ENCODE measurements at regions not wholly inside any gene's neighbourhood (a gene's known extent, or its start where the extent isn't known, plus 50 kb on each side); places are given as distances from the start of the nearest gene placed in this dataset.
A peak's percentile ranks its signal among the peaks of the same experiment; 100 is the strongest.

GRCh38 chr12:30850684-30851083 lies 75.9 kb upstream of the TSPAN11 start:
- H3K4me1 ChIP-seq (ENCODE audit: control insufficient read depth in 2 of 2, insufficient read depth in 2 of 2, low read length in 2 of 2): peaks cover 0 to 4% of the 10 kb centered on the region in 2 donors
- 79% methylated on average over 8 of the region's 8 CpGs for WGBS
- H3K4me3 ChIP-seq (ENCODE audit: low read length in 2 of 2): no peak overlapping the region
- H3K9me3 ChIP-seq (ENCODE audit: control insufficient read depth in 2 of 2, insufficient read depth in 1 of 2, low read length in 1 of 2): no peaks in the 10 kb centered on the region
- peaks cover 0 to 3% of the 10 kb centered on the region in 2 donors for H3K27me3 ChIP-seq (ENCODE audit: control insufficient read depth in 2 of 2, insufficient read depth in 1 of 2, low read length in 1 of 2)
- H3K27ac ChIP-seq (ENCODE audit: low read depth in 1 of 2, low read length in 1 of 2): no peak overlapping the region
- no peaks in the 10 kb centered on the region for H3K36me3 ChIP-seq (ENCODE audit: control insufficient read depth in 2 of 2, insufficient read depth in 2 of 2, low read length in 1 of 2)
- no peak for DNase-seq (ENCODE audit: low read depth in 6 of 9, low spot score in 9 of 9)

- H3K27me3 ChIP-seq (ENCODE audit: control insufficient read depth in 2 of 2, insufficient read depth in 1 of 2, low read length in 1 of 2): no peaks in the 10 kb centered on the region
- no peak overlapping the region for H3K27ac ChIP-seq (ENCODE audit: low read depth in 1 of 2, low read length in 1 of 2)
- 27% methylated on average over 3 of the region's 3 CpGs for WGBS
- no peaks in the 10 kb centered on the region for H3K9me3 ChIP-seq (ENCODE audit: control insufficient read depth in 2 of 2, insufficient read depth in 1 of 2, low read length in 1 of 2)
- no peaks in the 10 kb centered on the region for H3K36me3 ChIP-seq (ENCODE audit: control insufficient read depth in 2 of 2, insufficient read depth in 2 of 2, low read length in 1 of 2)
- no peak overlapping the region for H3K4me3 ChIP-seq (ENCODE audit: low read length in 2 of 2)
- peak in 8 of 9 donors; percentile 31 to 76 (median 50) for DNase-seq (ENCODE audit: low read depth in 6 of 9, low spot score in 9 of 9)
- H3K4me1 ChIP-seq (ENCODE audit: control insufficient read depth in 2 of 2, insufficient read depth in 2 of 2, low read length in 2 of 2): peaks cover 0 to 4% of the 10 kb centered on the region in 2 donors
Measured at GRCh38 chr12:30847259-30847658, 79.3 kb upstream of the TSPAN11 start.

GRCh38 chr12:30846776-30847175 lies 79.8 kb upstream of the TSPAN11 start:
- H3K36me3 ChIP-seq (ENCODE audit: control insufficient read depth in 2 of 2, insufficient read depth in 2 of 2, low read length in 1 of 2): no peaks in the 10 kb centered on the region
- DNase-seq (ENCODE audit: low read depth in 6 of 9, low spot score in 9 of 9): no peak

GRCh38 chr12:30845676-30846075 lies 80.9 kb upstream of the TSPAN11 start:
- no peak overlapping the region for H3K27ac ChIP-seq (ENCODE audit: low read depth in 1 of 2, low read length in 1 of 2)
- H3K36me3 ChIP-seq (ENCODE audit: control insufficient read depth in 2 of 2, insufficient read depth in 2 of 2, low read length in 1 of 2): no peaks in the 10 kb centered on the region
- H3K27me3 ChIP-seq (ENCODE audit: control insufficient read depth in 2 of 2, insufficient read depth in 1 of 2, low read length in 1 of 2): no peaks in the 10 kb centered on the region
- H3K9me3 ChIP-seq (ENCODE audit: control insufficient read depth in 2 of 2, insufficient read depth in 1 of 2, low read length in 1 of 2): no peaks in the 10 kb centered on the region
- no peaks in the 10 kb centered on the region for H3K4me1 ChIP-seq (ENCODE audit: control insufficient read depth in 2 of 2, insufficient read depth in 2 of 2, low read length in 2 of 2)
- DNase-seq (ENCODE audit: low read depth in 6 of 9, low spot score in 9 of 9): no peak
- WGBS: 91% methylated on average over 5 of the region's 5 CpGs
- H3K4me3 ChIP-seq (ENCODE audit: low read length in 2 of 2): no peak overlapping the region

More at GRCh38 chr12:30846776-30847175, 79.8 kb upstream of the TSPAN11 start:
- Histone ChIP-seq H3K4me3 (ENCODE audit: low read length in 2 of 2) (no peak overlapping the region), H3K4me1 (ENCODE audit: control insufficient read depth in 2 of 2, insufficient read depth in 2 of 2, low read length in 2 of 2) (peaks cover 0 to 4% of the 10 kb centered on the region in 2 donors), H3K27me3 (ENCODE audit: control insufficient read depth in 2 of 2, insufficient read depth in 1 of 2, low read length in 1 of 2) (no peaks in the 10 kb centered on the region), H3K9me3 (ENCODE audit: control insufficient read depth in 2 of 2, insufficient read depth in 1 of 2, low read length in 1 of 2) (no peaks in the 10 kb centered on the region), H3K27ac (ENCODE audit: low read depth in 1 of 2, low read length in 1 of 2) (no peak overlapping the region)
- 94% methylated on average over 4 of the region's 4 CpGs for WGBS

GRCh38 chr12:30843211-30843610 lies 83.3 kb upstream of the TSPAN11 start:
- H3K9me3 ChIP-seq (ENCODE audit: control insufficient read depth in 2 of 2, insufficient read depth in 1 of 2, low read length in 1 of 2): no peaks in the 10 kb centered on the region
- H3K4me3 ChIP-seq (ENCODE audit: low read length in 2 of 2): no peak overlapping the region
- no peak overlapping the region for H3K27ac ChIP-seq (ENCODE audit: low read depth in 1 of 2, low read length in 1 of 2)
- no peak for DNase-seq (ENCODE audit: low read depth in 6 of 9, low spot score in 9 of 9)
- H3K4me1 ChIP-seq (ENCODE audit: control insufficient read depth in 2 of 2, insufficient read depth in 2 of 2, low read length in 2 of 2): no peaks in the 10 kb centered on the region
- H3K27me3 ChIP-seq (ENCODE audit: control insufficient read depth in 2 of 2, insufficient read depth in 1 of 2, low read length in 1 of 2): peaks cover 0 to 2% of the 10 kb centered on the region in 2 donors
- WGBS: 97% methylated on average over 3 of the region's 3 CpGs
- no peaks in the 10 kb centered on the region for H3K36me3 ChIP-seq (ENCODE audit: control insufficient read depth in 2 of 2, insufficient read depth in 2 of 2, low read length in 1 of 2)

- Histone ChIP-seq H3K4me1 (ENCODE audit: control insufficient read depth in 2 of 2, insufficient read depth in 2 of 2, low read length in 2 of 2) (no peaks in the 10 kb centered on the region), H3K27ac (ENCODE audit: low read depth in 1 of 2, low read length in 1 of 2) (no peak overlapping the region), H3K9me3 (ENCODE audit: control insufficient read depth in 2 of 2, insufficient read depth in 1 of 2, low read length in 1 of 2) (no peaks in the 10 kb centered on the region), H3K27me3 (ENCODE audit: control insufficient read depth in 2 of 2, insufficient read depth in 1 of 2, low read length in 1 of 2) (peaks cover 0 to 2% of the 10 kb centered on the region in 2 donors), H3K36me3 (ENCODE audit: control insufficient read depth in 2 of 2, insufficient read depth in 2 of 2, low read length in 1 of 2) (no peaks in the 10 kb centered on the region), H3K4me3 (ENCODE audit: low read length in 2 of 2) (no peak overlapping the region)
- WGBS: 96% methylated on average over 3 of the region's 3 CpGs
- DNase-seq (ENCODE audit: low read depth in 6 of 9, low spot score in 9 of 9): no peak
Measured at GRCh38 chr12:30840715-30841114, 85.8 kb upstream of the TSPAN11 start.

- WGBS: 90% methylated on average over 7 of the region's 7 CpGs
- no peak overlapping the region for H3K27ac ChIP-seq (ENCODE audit: low read depth in 1 of 2, low read length in 1 of 2)
- H3K4me1 ChIP-seq (ENCODE audit: control insufficient read depth in 2 of 2, insufficient read depth in 2 of 2, low read length in 2 of 2): no peaks in the 10 kb centered on the region
- H3K9me3 ChIP-seq (ENCODE audit: control insufficient read depth in 2 of 2, insufficient read depth in 1 of 2, low read length in 1 of 2): no peaks in the 10 kb centered on the region
- DNase-seq (ENCODE audit: low read depth in 6 of 9, low spot score in 9 of 9): no peak
- H3K4me3 ChIP-seq (ENCODE audit: low read length in 2 of 2): no peak overlapping the region
- peaks cover 0 to 2% of the 10 kb centered on the region in 2 donors for H3K27me3 ChIP-seq (ENCODE audit: control insufficient read depth in 2 of 2, insufficient read depth in 1 of 2, low read length in 1 of 2)
- H3K36me3 ChIP-seq (ENCODE audit: control insufficient read depth in 2 of 2, insufficient read depth in 2 of 2, low read length in 1 of 2): no peaks in the 10 kb centered on the region
Measured at GRCh38 chr12:30839643-30840220, 85.0 kb upstream of the CAPRIN2 start.

GRCh38 chr12:30837595-30837994 lies 82.8 kb upstream of the CAPRIN2 start:
- Histone ChIP-seq H3K36me3 (ENCODE audit: control insufficient read depth in 2 of 2, insufficient read depth in 2 of 2, low read length in 1 of 2) (no peaks in the 10 kb centered on the region), H3K27ac (ENCODE audit: low read depth in 1 of 2, low read length in 1 of 2) (no peak overlapping the region), H3K4me3 (ENCODE audit: low read length in 2 of 2) (no peak overlapping the region), H3K27me3 (ENCODE audit: control insufficient read depth in 2 of 2, insufficient read depth in 1 of 2, low read length in 1 of 2) (peaks cover 2 to 4% of the 10 kb centered on the region in 2 donors), H3K4me1 (ENCODE audit: control insufficient read depth in 2 of 2, insufficient read depth in 2 of 2, low read length in 2 of 2) (no peaks in the 10 kb centered on the region), H3K9me3 (ENCODE audit: control insufficient read depth in 2 of 2, insufficient read depth in 1 of 2, low read length in 1 of 2) (no peaks in the 10 kb centered on the region)
- DNase-seq (ENCODE audit: low read depth in 6 of 9, low spot score in 9 of 9): no peak
- 92% methylated on average over 7 of the region's 7 CpGs for WGBS

- H3K27ac ChIP-seq (ENCODE audit: low read depth in 1 of 2, low read length in 1 of 2): no peak overlapping the region
- no peaks in the 10 kb centered on the region for H3K9me3 ChIP-seq (ENCODE audit: control insufficient read depth in 2 of 2, insufficient read depth in 1 of 2, low read length in 1 of 2)
- no peaks in the 10 kb centered on the region for H3K4me1 ChIP-seq (ENCODE audit: control insufficient read depth in 2 of 2, insufficient read depth in 2 of 2, low read length in 2 of 2)
- 88% methylated on average over 12 of the region's 12 CpGs for WGBS
- peaks cover 2 to 4% of the 10 kb centered on the region in 2 donors for H3K27me3 ChIP-seq (ENCODE audit: control insufficient read depth in 2 of 2, insufficient read depth in 1 of 2, low read length in 1 of 2)
- no peak overlapping the region for H3K4me3 ChIP-seq (ENCODE audit: low read length in 2 of 2)
- no peaks in the 10 kb centered on the region for H3K36me3 ChIP-seq (ENCODE audit: control insufficient read depth in 2 of 2, insufficient read depth in 2 of 2, low read length in 1 of 2)
- DNase-seq (ENCODE audit: low read depth in 6 of 9, low spot score in 9 of 9): no peak
Measured at GRCh38 chr12:30836656-30837445, 82.1 kb upstream of the CAPRIN2 start.

Data from thymus (tissue), 11 donors.